ENCODE measurements at regions not wholly inside any gene's neighbourhood (a gene's known extent, or its start where the extent isn't known, plus 50 kb on each side); places are given as distances from the start of the nearest gene placed in this dataset.

DNA sequence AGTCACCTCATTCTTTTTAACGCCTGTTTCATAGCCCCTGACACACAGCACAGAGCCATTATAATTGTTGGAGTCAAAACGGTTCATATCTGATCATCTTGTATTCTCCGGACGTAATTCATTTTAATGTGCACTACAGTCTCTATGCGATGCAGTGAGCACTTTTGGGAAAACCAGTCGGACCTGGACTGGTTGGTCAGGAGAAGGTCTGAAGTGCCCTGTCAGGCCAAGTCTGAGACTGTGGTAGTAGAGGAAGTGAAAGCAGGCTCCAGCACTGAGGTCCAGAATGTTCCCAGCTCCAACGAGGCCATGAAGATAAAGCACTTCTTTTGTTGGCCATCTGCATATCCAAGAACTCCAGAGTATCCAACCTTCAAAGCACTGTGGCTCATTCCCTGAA, 117.1 kb upstream of the NCOR2 start:
- Histone ChIP-seq H3K79me2 (ENCODE audit: control insufficient read depth, insufficient read depth, low read length) (no peaks in the 10 kb centered on the region), H3K4me3 (ENCODE audit: control insufficient read depth in 2 of 3, extremely low read depth in 1 of 3, insufficient read depth in 2 of 3, low read depth in 1 of 3, low read length in 3 of 3) (peak overlapping the region in 2 of 3 experiments; percentile 39 to 64), H3K4me1 (ENCODE audit: control insufficient read depth, extremely low read depth, insufficient read depth, low read length) (peaks cover 69% of the 10 kb centered on the region), H3K4me2 (ENCODE audit: control insufficient read depth, extremely low read depth, insufficient read depth, low read depth, low read length) (peak overlapping the region; percentile 92), H3K27ac (ENCODE audit: control insufficient read depth, insufficient read depth, low read length) (peak overlapping the region; percentile 84), H4K20me1 (ENCODE audit: control insufficient read depth, extremely low read depth, insufficient read depth, low read length) (no peaks in the 10 kb centered on the region), H3K9ac (ENCODE audit: control insufficient read depth, extremely low read depth, insufficient read depth, low read length) (peak overlapping the region; percentile 76), H3K9me1 (ENCODE audit: control insufficient read depth, extremely low read depth, insufficient read depth, low read length) (no peaks in the 10 kb centered on the region), H3K36me3 (ENCODE audit: control insufficient read depth in 2 of 2, extremely low read depth in 1 of 2, insufficient read depth in 2 of 2, low read length in 2 of 2) (no peaks in the 10 kb centered on the region), H3K27me3 (ENCODE audit: control insufficient read depth, extremely low read depth, insufficient read depth, low read length) (no peaks in the 10 kb centered on the region), H2AFZ (ENCODE audit: control insufficient read depth, low read length) (peak overlapping the region; percentile 63), H3K9me3 (ENCODE audit: control insufficient read depth, low read depth, low read length) (no peaks in the 10 kb centered on the region)
- FAIRE-seq (no peak), DNase-seq (ENCODE audit: low read depth, low spot score) (no peak)
- no peak for TF ChIP-seq EZH2 (IDR thresholded peaks at IDR 0.05; ENCODE audit: low read length)
- dilution Hi-C loops (cut with MboI; ENCODE audit: extremely low pct_ligation_motif_present, low sequenced_read_pairs): no loop called here

DNA sequence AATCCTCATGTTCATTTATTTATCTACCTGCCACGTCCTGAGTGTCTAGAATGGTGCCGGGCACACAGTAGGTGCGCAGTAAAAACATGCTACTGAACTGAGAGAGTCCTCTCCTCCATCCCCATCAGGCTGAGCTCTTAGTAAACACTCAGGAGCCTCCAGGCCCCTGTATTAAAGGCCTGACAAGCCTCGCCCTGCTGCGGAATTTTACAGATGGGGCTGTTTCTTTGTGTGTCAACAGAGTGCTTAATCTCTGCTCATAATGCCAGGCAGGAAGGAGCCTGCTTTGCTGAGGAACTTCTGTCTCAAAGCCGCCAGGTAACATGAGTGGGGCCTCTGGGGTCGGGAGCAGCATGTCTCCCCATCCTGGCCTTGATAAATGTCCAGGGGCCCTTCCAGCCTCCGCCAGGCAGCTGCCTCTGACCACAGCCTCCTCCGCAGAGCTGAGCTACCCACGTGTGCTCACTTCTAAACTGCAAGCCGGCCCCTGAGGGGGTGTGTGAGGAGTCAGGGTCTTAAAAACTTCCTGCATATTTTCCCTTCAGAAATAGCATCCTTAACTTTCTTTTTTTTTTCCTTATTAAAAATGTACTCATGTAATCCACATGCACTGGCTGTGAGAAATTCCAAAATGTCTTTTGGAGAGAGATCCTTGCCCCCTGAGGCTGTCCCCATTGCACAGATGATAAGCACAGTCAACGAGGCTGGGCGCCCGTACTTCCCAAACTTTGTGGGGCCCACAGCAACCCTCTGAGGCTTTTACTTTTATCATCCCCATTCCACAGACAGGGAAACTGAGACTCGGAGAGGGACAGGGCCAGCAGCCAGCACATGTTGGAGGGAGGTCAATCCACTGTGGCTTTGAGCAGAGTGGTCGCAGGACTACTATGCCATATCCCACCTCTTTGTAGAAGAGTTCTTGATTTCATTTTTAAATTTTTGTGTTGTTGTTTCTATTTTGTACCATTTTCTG, 116.0 kb upstream of the NCOR2 start:
- H2AFZ ChIP-seq (ENCODE audit: control insufficient read depth, low read length): peak overlapping the region; percentile 76
- H3K4me2 ChIP-seq (ENCODE audit: control insufficient read depth, extremely low read depth, insufficient read depth, low read depth, low read length): peak overlapping the region; percentile 70
- H3K4me1 ChIP-seq (ENCODE audit: control insufficient read depth, extremely low read depth, insufficient read depth, low read length): peaks cover 67% of the 10 kb centered on the region
- H3K4me3 ChIP-seq (ENCODE audit: control insufficient read depth in 2 of 3, extremely low read depth in 1 of 3, insufficient read depth in 2 of 3, low read depth in 1 of 3, low read length in 3 of 3): peak overlapping the region in 1 of 3 experiments; percentile 22
- H3K9ac ChIP-seq (ENCODE audit: control insufficient read depth, extremely low read depth, insufficient read depth, low read length): peak overlapping the region; percentile 68
- H3K27me3 ChIP-seq (ENCODE audit: control insufficient read depth, extremely low read depth, insufficient read depth, low read length): no peaks in the 10 kb centered on the region
- H3K9me1 ChIP-seq (ENCODE audit: control insufficient read depth, extremely low read depth, insufficient read depth, low read length): no peaks in the 10 kb centered on the region
- H3K36me3 ChIP-seq (ENCODE audit: control insufficient read depth in 2 of 2, extremely low read depth in 1 of 2, insufficient read depth in 2 of 2, low read length in 2 of 2): no peaks in the 10 kb centered on the region
- no peaks in the 10 kb centered on the region for H3K79me2 ChIP-seq (ENCODE audit: control insufficient read depth, insufficient read depth, low read length)
- no peak for TF ChIP-seq EZH2 (IDR thresholded peaks at IDR 0.05; ENCODE audit: low read length)
- TF ChIP-seq, protein P1, sequence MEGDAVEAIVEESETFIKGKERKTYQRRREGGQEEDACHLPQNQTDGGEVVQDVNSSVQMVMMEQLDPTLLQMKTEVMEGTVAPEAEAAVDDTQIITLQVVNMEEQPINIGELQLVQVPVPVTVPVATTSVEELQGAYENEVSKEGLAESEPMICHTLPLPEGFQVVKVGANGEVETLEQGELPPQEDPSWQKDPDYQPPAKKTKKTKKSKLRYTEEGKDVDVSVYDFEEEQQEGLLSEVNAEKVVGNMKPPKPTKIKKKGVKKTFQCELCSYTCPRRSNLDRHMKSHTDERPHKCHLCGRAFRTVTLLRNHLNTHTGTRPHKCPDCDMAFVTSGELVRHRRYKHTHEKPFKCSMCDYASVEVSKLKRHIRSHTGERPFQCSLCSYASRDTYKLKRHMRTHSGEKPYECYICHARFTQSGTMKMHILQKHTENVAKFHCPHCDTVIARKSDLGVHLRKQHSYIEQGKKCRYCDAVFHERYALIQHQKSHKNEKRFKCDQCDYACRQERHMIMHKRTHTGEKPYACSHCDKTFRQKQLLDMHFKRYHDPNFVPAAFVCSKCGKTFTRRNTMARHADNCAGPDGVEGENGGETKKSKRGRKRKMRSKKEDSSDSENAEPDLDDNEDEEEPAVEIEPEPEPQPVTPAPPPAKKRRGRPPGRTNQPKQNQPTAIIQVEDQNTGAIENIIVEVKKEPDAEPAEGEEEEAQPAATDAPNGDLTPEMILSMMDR (optimal IDR thresholded peaks at IDR 0.05 in 1 of 3, IDR thresholded peaks at IDR 0.05 in 1 of 3, conservative IDR thresholded peaks at IDR 0.05 in 1 of 3; ENCODE audit: extremely low read depth in 1 of 3, insufficient read depth in 2 of 3, low read length in 3 of 3): no peak
- dilution Hi-C loops (cut with MboI; ENCODE audit: extremely low pct_ligation_motif_present, low sequenced_read_pairs): no loop called here
- no peaks in the 10 kb centered on the region for H3K9me3 ChIP-seq (ENCODE audit: control insufficient read depth, low read depth, low read length)
- DNase-seq (ENCODE audit: low read depth, low spot score): peak; percentile 52
- peak overlapping the region; percentile 62 for H3K27ac ChIP-seq (ENCODE audit: control insufficient read depth, insufficient read depth, low read length)
- peak; percentile 79 for FAIRE-seq
- H4K20me1 ChIP-seq (ENCODE audit: control insufficient read depth, extremely low read depth, insufficient read depth, low read length): no peaks in the 10 kb centered on the region
